ENCODE measurements at regions not wholly inside any gene's neighbourhood (a gene's known extent, or its start where the extent isn't known, plus 50 kb on each side); places are given as distances from the start of the nearest gene placed in this dataset.

- TF ChIP-seq BACH1 (IDR thresholded peaks at IDR 0.05; ENCODE audit: low read length) (no peak), E2F6 (IDR thresholded peaks at IDR 0.05) (no peak), CBX8 (IDR thresholded peaks at IDR 0.05; ENCODE audit: borderline replicate concordance, low read depth, low read length) (no peak)
These were observed 84.5 kb upstream of the FNDC3B start (continued) for GRCh38 chr3:171954690-171955383.

All from H1 (cell line).